Right forelimb (tissue), 1 donor: ENCODE measurements at regions not wholly inside any gene's neighbourhood (a gene's known extent, or its start where the extent isn't known, plus 50 kb on each side); places are given as distances from the start of the nearest gene placed in this dataset.

Experiments used
- DNase-seq: peaks from one replicate; pipeline ENCODE4 v3.0.0-alpha.2; 2018

DNA sequence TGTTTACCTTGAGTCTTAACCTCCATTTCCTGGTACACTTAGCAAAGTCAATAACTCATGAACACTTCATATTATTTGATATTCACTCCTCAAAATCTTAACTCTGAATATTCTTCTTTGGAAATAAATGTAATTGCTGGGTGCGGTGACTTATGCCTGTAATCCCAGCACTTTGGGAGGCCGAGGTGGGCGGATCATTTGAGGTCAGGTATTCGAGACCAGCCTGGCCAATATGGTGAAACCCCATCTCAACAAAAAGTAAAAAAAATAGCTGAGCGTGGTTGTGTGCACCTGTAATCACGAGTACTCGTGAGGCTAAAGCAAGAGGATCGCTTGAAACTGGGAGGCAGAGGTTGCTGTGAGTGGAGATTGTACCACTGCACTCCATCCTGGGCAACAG lies 201.3 kb upstream of the DSEL start:
- DNase-seq: no peak

DNA sequence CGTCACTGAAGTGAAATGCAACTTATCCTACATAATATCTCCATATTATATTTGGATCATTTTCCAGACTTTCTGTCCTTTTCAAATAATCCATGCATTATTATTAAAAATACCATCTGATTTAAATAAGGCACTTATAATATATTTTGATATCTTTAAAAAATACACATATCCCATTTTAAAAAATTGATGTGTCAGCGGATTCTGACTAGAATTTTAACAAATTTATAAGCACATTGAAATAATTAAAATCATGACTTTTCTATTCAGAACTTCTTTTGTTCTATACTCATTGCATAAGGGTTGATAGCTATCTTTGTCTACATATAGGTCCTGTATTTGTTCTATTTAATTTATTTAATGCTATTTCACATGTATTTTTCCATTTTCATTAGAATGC lies 199.0 kb upstream of the DSEL start:
- DNase-seq: no peak

DNA sequence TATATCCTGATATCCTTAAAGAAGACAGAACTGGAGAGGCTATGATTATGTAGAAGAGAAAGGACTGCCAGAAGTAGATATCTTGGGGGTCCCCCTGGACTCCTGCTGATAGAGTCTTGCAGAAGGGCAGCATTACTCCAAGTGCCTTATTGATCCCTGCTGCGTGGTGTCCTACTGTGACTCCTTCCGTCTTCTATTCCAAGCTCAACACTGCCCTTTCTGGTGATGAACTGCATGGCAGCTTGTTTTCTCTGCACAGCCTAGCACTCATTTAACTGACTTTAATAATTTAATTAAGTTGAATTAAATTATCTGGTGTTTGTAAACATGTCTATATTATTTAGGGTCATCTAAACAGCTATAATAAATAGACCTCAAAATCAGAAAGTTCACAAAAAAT lies 194.1 kb upstream of the DSEL start:
- no peak for DNase-seq

DNA sequence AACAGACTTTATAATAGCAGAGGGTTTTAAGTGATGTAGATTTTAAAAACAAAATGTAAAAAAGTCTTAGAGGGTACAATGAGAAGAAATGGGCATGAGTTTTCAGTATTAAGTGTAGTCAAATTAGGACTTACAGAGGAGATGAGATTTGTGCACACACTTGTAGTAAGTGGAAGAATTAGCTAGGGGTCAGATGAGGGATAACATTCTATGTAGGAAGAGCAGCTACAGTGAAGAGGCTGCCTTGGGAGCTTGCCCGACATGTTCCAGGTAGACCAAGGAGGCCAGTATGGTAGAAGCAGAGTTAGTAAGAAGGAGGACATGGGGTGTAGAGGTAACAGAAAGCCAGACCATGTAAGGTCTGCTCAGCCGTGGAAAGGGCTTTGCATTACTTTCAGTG lies 189.2 kb upstream of the DSEL start:
- DNase-seq: no peak

DNA sequence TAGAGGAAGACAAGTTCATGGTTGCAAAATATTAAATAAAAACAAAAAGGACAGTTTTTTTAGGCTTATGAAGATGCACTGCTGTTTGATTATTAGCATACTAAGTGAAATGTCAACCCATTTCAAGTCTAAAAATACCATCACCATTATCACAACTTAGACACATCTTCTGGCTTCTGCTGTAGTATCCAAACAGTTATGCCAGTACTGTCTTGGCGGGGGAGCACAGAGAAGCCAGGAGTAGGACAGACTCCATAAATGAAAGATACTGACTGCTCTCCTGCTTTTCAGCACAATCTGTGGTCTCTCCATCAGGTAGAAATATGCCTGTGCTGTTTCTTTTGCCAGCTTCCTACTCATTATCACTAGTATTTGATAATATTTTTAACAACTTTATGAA lies 179.2 kb upstream of the DSEL start:
- no peak for DNase-seq

DNA sequence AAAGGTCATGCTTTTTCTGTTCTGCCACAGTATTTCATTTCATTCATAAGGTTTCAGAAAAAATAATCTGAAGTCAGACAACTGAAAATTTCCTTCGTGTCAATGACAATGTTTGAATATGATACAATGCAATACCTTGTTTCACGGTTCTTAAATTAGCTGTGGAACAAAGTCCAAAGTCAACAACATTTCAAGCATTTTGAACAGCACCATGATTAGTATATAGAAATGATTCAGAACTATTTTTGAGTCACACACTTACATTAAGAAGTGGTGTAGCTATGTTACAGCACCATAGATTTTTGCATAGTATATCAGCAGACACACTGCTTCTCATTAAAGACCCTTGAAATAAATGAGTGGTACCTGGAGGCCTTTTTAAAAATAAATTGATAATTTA lies 178.3 kb upstream of the DSEL start:
- DNase-seq: no peak

DNA sequence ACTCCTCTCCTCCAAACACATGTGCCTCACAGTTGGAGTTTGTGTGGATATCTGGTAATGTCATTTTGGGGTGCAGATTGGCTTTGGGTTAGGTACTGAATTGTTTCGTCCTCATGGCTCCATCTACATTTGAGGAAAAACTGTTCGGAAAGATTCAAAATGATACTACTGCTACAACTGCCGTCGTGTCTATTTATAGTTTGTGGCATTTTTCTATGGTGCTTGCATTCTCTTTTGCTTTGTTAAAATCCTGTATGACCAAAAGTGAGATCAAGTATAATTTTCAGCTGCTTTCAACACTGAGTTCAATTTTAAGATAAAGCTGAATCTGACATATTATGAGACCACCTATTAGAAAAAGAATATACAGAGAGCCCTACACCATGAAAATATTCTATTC lies 176.3 kb upstream of the DSEL start:
- DNase-seq: no peak

DNA sequence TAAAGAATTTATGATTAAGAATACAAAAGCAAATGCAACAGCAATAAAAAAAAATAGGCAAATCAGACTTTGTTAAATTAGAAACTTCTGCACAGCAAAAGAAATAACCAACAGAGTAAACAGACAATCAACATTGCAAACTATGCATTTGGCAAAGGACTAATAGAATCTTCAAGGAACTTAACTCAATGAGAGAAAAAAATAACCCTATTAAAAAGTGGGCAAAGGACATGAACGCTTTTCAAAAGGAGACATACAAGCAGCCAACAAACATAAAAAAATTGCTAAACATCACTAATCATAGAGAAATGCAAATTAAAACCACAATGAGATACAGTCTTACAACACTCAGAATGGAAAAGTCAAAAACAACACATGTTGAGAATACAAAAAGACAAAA lies 166.0 kb upstream of the DSEL start:
- no peak for DNase-seq

DNA sequence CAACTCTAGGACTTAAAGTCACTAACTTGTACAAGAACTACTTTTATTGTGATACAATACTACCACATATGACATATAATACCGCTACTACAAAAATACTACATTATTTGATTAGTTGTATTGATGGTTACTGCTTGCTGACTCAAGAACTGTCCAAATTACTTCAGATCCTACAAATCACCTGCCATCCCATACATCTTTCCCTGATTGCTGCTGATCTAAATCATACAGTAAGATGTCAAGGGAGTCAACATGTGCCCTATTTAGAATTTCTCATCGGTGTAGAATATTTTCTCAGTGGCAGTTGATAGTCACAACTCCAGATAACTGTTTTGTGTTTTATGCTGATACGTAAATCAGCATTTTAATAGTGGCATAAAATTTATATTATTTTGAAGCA lies 161.0 kb upstream of the DSEL start:
- no peak for DNase-seq

DNA sequence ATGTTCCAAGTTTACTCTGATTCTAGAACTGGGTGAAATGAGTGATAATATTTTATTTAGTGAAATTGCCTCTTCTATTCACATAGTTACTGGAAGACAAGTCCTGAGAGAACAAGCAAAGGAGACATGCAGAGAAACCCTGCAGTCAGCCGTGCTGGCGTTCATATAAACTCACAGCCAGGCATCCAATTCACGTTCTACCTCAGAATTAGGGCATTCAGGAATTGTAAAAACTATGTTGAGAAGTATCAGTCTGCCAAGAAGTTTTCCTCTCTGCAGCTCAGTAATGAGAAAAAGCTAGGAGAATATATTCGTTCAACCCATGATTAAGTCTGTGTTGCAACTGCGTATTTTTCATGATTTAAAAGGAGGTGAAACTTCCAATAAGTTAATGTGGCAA lies 156.2 kb upstream of the DSEL start:
- no peak for DNase-seq

DNA sequence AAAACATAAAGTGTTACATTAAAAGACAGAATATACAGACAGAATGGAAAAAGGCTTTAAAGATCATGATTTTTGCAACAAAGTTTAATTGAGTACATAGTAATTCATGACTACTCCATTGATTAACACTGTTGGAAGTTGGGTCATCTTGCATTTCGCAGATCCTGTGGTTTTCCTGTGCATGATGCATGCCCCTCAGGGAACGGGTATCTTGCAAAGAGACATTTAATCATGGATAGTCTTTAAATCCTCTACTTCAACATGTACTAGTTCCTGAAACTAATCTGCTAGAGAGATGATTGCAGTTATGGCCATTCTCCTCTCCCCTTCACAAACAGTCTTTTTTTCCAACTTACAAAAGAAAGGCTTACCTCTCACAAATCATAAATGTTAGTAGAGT lies 155.6 kb upstream of the DSEL start:
- DNase-seq: no peak

DNA sequence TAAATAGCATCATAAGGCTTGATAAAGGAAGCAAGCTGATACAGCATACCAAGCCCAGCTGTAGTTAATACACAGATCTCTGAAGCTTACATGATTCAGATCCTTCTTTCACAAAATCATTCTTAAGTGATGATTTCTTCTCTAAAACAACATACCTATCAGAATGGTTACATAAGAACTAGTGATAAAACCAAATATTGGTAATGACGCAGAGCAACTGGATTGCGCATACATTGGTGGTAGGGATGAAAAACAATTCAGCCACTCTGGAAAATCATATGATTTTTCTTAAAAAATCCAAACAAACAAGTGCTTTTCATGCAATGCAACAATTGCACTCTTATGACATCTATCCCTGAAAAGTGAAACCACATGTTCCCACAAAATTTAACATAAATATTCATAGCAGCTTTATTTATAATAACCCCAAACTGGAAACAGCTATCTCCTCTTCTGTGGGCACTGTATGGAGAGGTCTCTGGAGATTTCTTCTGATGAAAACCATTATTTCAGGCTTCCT lies 153.6 kb upstream of the DSEL start:
- no peak for DNase-seq

DNA sequence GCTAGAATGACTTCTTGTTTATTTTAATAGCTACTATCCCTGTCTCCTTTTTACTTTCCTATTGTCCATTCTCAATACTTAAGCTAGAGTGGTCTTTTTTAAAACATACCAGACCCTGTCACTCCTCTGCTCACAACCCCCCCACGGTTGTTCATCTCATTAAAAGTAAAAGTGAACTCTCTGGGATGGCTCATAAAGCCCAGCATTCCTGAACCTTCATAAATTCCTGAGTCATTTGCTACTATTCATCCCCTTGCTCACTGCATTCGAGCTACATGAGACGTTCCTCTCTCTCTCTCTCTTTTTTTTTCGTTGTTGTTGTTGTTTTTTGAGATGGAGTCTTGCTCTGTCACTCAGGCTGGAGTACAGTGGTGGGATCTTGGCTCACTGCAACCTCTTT lies 148.7 kb upstream of the DSEL start:
- DNase-seq: no peak

DNA sequence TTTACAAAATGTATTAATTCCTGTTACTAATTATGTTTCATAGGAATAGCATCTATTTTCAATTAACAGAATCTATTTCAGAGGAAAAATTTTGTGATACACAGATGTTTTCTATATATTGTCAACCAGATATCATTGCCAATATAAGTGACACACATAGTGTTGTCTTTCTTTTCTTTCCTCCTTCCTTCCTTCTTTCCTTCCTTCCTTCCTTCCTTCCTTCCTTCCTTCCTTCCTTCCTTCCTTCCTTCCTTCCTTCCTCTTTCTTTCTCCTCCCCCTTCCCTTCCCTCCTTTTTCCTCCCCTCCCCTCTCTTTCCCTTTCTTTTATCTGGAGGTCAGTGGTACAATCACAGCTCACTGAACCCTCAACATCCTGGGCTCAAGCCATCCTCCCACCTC lies 146.5 kb upstream of the DSEL start:
- no peak for DNase-seq

DNA sequence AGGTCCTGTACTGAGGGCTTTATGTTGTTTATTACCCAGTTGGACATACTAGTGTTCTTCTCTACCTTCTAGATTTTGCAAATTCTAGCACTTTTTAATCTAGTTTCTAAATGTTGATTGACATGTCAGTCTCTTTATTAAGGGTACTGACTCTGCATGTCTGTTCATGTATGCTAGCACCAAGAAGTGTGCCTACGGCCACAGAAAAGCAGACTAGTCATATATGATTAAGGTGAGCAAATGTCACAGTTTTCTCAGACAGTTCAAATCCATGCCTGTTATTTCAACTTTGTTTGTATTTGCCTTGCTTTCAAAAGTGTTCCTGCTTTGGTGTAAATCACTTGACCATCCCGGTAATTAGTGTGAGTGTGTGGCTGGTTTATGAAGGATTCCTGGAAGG lies 145.0 kb upstream of the DSEL start:
- no peak for DNase-seq

DNA sequence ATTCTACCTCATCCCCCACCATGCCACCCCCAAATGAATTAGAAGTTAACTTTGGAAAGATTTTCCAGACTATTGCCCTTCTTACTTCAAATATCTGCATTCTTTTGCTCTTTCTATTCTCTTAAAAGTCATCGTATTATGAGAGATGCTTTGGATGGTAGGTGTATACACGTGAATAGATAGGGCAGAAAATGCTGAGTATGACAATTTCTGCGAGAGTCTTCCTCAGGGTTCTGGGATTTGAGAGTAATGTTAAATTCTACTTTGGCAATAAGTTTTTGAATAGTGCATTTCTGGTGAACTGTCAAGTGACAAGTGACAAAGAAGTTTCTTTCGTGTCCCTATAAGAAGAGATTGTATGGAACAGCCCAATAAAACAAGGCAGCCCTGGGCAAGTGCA lies 137.6 kb upstream of the DSEL start:
- DNase-seq: no peak

DNA sequence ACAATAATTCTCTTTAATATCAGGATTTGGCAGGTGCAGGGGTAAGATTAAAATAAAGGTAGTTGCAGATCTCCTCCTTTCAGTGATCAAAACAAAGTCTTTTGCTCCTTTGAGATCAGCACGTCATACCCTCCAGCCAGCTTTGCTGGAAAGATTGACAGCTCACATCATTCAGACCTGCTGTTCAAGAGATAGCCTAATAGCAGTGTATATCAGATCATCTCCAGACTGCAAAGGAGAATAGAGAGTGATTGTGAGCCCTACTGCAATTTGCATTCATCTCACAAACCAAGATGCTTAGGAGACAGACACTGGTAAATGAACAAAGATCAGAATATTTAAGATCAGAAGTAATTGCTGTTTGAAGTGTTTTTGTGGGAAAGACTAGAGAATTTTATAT lies 135.8 kb upstream of the DSEL start:
- DNase-seq: no peak

DNA sequence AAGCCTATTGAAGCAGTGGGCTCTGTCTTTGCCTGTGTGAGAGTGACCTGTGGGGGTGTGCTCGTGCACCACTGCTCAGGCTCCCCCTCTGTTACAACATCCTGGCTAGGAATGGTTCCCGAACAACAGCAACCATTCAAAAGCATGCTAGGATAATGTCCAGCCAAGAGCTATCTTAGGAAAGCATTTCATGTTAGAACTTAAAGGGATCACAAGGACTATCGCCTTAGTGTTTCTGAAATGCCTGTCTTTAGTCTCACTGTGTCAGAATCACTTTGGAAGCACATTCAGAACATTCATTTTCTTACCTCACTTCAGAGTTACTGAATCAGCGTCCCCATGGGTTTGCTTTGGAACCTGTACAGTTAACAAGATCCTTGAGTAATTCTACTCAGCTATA lies 134.9 kb upstream of the DSEL start:
- no peak for DNase-seq

DNA sequence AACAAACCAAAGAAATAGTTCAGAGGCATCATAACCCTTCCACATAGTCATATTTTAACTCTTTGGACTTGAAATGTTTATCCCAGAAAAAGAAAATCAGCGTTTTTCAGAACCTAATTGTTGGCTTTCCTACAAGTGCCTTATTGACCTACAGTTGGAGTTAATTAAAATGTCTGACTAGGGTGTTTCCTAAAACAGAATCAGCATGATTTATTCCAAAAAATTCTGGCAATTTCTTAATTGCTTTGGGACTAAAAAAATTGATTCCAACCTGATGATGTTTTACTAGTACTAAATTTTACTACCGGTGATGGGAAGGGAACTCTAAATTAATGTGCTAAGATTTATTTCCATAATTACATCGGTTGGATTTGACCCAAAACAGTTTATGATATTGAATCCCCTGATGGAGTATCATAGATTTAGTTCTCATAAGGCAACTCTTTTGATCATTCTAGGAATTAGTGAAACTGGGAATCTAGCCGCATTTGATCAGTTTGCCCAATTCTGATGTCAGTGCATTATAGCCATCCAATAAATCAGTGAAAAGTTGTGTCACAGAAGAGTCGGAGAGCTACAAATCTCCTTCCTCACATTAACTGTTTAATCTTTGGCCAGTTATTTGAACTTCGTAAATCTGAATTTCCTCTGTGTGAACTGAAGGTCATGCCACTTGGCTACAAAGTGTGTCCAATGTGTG lies 134.3 kb upstream of the DSEL start:
- DNase-seq: no peak

DNA sequence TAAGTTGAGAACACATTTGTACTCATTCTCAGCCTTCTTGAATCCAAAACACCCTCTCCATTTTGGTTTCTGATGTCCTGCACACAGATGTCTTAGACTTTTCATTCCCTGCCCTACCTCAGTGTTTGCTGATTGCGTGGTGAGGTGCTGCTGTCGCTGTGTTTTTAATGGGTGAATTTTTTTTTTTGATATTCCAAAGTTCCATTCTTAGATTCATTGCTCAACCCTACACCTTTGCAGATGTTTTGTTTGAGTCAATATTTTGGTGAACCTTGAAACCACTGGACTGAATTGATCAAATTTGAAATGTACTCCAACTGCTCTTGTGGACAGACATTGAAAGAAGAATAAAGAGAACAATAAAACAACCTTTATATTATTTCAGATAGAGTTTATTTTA lies 130.4 kb upstream of the DSEL start:
- DNase-seq: no peak

DNA sequence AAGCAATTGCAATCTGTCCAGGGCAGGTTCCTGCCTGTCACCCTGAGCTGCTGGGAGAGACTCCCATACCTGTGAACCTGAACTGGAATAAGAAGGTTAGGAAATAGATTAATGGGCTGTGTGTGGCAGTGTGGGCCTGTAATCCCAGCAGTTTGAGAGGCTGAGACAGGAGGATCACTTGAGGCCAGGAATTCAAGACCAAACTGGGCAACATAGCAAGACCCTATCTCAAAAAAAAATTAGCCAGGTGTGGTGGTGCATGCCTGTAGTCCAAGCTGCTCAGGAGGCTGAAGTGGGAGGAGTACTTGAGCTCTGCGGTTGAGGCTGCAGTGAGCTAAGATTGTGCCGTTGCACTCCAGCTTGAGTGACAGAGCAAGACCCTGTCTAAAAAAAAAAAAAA lies 127.7 kb upstream of the DSEL start:
- DNase-seq: no peak

DNA sequence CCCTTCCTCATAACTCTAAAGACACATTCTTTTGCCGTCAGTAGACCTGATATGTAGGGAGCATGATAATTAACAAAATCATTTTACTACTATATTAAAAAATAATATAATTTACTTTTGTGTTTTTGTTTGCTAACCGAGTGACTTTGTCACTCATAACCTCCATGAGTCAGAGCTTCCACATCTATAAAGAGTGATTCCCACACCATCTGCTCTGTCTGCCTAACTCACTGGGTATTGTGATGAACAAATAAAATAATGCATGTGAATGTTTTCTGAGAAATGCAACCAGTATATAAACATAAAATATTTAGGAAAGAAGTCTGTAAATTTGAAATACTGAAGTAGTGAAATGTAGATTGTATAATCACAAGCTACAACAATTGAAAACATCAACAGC lies 123.4 kb upstream of the DSEL start:
- DNase-seq: no peak

DNA sequence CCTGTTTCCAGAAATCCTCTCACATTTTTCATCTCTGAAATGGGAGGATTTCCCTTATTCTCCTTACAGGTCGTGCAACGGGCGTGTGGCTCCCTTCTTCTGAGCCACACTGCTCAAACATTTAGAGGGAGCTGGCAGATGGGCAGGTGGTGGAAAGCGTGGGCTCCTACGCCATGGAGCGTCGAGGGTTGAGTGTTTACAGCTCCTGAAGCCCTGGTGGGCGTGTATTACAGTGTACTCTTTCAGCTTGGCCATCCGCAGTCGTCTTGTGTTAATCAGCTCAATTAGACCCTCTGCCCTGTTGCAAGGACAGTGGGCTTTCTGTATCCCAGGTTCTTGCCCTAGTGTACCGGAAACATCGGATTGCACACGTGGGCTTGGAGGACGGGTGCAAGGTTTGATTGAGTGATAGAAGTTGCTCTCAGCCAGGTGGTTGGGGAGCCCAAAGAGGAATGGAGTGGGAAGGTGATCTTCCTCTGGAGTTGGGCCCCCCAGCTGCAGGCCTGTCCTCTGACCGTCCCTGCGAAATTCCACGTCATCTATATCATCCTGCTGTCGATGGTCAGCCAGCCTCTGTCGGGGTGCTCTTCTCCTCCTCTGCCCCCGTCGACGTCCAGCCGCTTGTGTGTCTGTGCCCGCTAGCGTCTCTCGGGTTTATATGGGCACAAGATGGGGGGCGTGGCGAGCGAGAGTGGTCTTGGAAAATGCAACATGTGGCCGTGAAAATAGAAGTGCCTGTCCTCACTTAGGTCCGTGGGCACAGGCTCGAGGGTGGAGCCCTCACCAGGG lies 120.3 kb upstream of the DSEL start:
- DNase-seq: no peak

DNA sequence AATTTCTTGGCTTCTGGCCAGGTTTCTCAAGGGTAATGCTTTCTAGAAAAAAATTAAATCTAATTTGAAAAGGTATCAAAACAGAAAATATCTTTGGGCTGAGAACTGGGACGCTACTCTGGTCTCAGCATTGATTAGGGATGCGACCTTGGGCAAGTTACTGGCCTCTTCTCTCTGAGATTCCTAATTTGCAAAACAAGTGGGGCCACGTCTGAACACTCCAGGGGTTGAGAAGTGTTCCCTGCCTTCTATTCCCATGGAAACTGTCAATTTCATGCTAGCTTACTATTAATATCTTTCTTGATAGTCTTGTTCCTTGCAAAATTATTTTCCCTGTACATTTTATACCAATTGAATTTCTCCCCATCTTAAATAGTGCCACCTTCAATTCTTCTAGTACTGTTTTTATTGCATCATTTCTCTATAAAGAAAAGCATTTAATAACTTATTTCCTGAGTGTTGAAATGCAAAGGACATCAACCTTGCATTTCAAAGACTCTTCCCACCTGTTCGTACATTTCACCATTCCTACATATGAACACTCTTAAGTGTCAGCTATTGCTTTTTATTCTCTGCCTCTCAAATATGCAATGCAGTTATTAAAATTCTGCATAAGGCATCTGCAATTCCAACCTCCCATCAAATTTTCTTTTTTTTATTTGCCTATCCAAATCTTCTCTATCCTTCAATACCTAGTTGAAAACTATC lies 118.3 kb upstream of the DSEL start:
- DNase-seq: no peak
